K562 (cell line): ENCODE measurements at regions not wholly inside any gene's neighbourhood (a gene's known extent, or its start where the extent isn't known, plus 50 kb on each side); places are given as distances from the start of the nearest gene placed in this dataset.

ENCODE experiments used
- ATAC-seq: fragments of 200-7000 bp; cut with Tn5 transposase; 3 replicates; pipeline ENCODE4 v1.9.1; 2020; ENCODE audit warnings: moderate library complexity
- BruUV-seq: library from RNA; stranded (reverse); fragments of 400-500 nt; replicated peaks from 2 replicates; lab custom pipeline; 2021; lab: Mats Ljungman, UMichigan
- CTCF ChIA-PET: fragments of 300-600 bp; formaldehyde crosslinking; extraction: SDS; loops from one replicate; lab custom pipeline; 2021; ENCODE audit warnings: low intra/inter-chr PET ratio; lab: Yijun Ruan, JAX
- POLR2A ChIA-PET: fragments of 300-600, 350-650 bp; sonication (Branson Sonifier 250); formaldehyde crosslinking; extraction: SDS; loops from one replicate; lab custom pipeline; 2021; ENCODE audit warnings: antibody characterized with exemption, inconsistent platforms; lab: Yijun Ruan, JAX
- DNase-seq, 4 experiments: peaks; one replicate each; pipeline versions ENCODE4 v3.0.0 to v3.0.0-alpha.2; 2011 to 2018; ENCODE audit warnings: low spot score in 3 of 4, mixed read lengths in 3 of 4; ENCODE audit errors: extremely low read depth in 1 of 4
- FAIRE-seq: peaks from 2 replicates; lab custom pipeline; 2011; peaks lifted over from hg19 to GRCh38; lab: Jason Lieb, UNC
- H2AFZ ChIP-seq: 2 replicates; pipeline ENCODE4 v1.6.0; 2011; ENCODE audit warnings: low read depth, low read length, control low read depth, inconsistent platforms
- H3K27ac ChIP-seq: fragments of 200-600 bp; 3 replicates; pipeline ENCODE4 v1.8.0; 2011; ENCODE audit warnings: low read depth, mild to moderate bottlenecking, control low read depth, inconsistent platforms, low read length, moderate library complexity, mixed read lengths; ENCODE audit errors: extremely low read depth
- H3K27me3 ChIP-seq, 2 experiments: fragments of 300-600 bp in 1 of 2; 2 replicates in 1 of 2; 3 replicates in 1 of 2; pipeline versions ENCODE4 v1.6.0 to v1.8.0; 2011; ENCODE audit warnings: inconsistent platforms in 2 of 2, low read length in 2 of 2, mild to moderate bottlenecking in 1 of 2, mixed read lengths in 1 of 2, moderate library complexity in 1 of 2; ENCODE audit not compliant: control insufficient read depth in 2 of 2, insufficient read depth in 2 of 2
- H3K36me3 ChIP-seq: fragments of 300-600 bp; 3 replicates; pipeline ENCODE4 v1.8.0; 2011; ENCODE audit warnings: mild to moderate bottlenecking, low read length, inconsistent platforms; ENCODE audit not compliant: control insufficient read depth, insufficient read depth
- H3K4me1 ChIP-seq, 2 experiments: fragments of 200-600 bp in 1 of 2; replicated peaks in 1 of 2; 2 replicates in 1 of 2; 3 replicates in 1 of 2; pipeline versions ENCODE4 v1.5.1 to v1.8.0; 2011; ENCODE audit warnings: inconsistent platforms in 2 of 2, low read length in 2 of 2, mild to moderate bottlenecking in 1 of 2, mixed read lengths in 1 of 2, moderate library complexity in 1 of 2; ENCODE audit not compliant: control insufficient read depth in 2 of 2, insufficient read depth in 2 of 2
- H3K4me2 ChIP-seq: 2 replicates; pipeline ENCODE4 v1.6.1; 2011; ENCODE audit warnings: low read length, control low read depth, inconsistent platforms, mixed read lengths; ENCODE audit not compliant: insufficient read depth
- H3K4me3 ChIP-seq: fragments of 200-600 bp; sonication (generic), shearing (Covaris generic); 2 replicates; pipeline ENCODE4 v1.5.1; 2016; ENCODE audit warnings: control low read depth, inconsistent platforms
- H3K79me2 ChIP-seq: fragments of 200-600 bp; 3 replicates; pipeline ENCODE4 v1.8.0; 2011; ENCODE audit warnings: low read length, inconsistent platforms; ENCODE audit not compliant: control insufficient read depth, insufficient read depth
- H3K9ac ChIP-seq, 2 experiments: 2 replicates each; pipeline versions ENCODE4 v1.6.0 to v1.6.1; 2011; ENCODE audit warnings: low read depth in 2 of 2, low read length in 2 of 2, control low read depth in 1 of 2, inconsistent platforms in 1 of 2, mild to moderate bottlenecking in 1 of 2, mixed read lengths in 1 of 2; ENCODE audit not compliant: insufficient read depth in 1 of 2
- H3K9me1 ChIP-seq: one replicate; pipeline ENCODE4 v1.6.0; 2011; ENCODE audit warnings: inconsistent platforms, mild to moderate bottlenecking, low read length, moderate library complexity; ENCODE audit not compliant: control insufficient read depth, insufficient read depth
- H3K9me3 ChIP-seq: replicated peaks from 2 replicates; pipeline ENCODE4 v1.5.1; 2011; ENCODE audit warnings: low read depth, low read length, inconsistent platforms; ENCODE audit not compliant: control insufficient read depth, insufficient read depth
- H4K20me1 ChIP-seq: replicated peaks from 2 replicates; pipeline ENCODE4 v1.6.1; 2011; ENCODE audit warnings: low read length, inconsistent platforms, mixed read lengths; ENCODE audit not compliant: control insufficient read depth, insufficient read depth
- ARID4B ChIP-seq: sonication (generic); formaldehyde crosslinking; IDR thresholded peaks from 2 replicates; pipeline ENCODE4 v1.8.0; 2022; ENCODE audit warnings: mild to moderate bottlenecking, missing genetic modification reagents
- ELF2 ChIP-seq: fragments of 250-450 bp; sonication (Bioruptor Pico); IDR thresholded peaks from 2 replicates; pipeline ENCODE4 v1.5.0; 2021; ENCODE audit warnings: mild to moderate bottlenecking
- NR2C1 ChIP-seq, 2 experiments: fragments of 450-650 bp; IDR thresholded peaks; 2 replicates each; pipeline ENCODE4 v1.6.1; 2017; ENCODE audit warnings: mild to moderate bottlenecking in 2 of 2, antibody characterized with exemption in 1 of 2, inconsistent platforms in 1 of 2, missing compliant biosample characterization in 1 of 2, missing genetic modification characterization in 1 of 2
- PTTG1 ChIP-seq: fragments of 450-650 bp; IDR thresholded peaks from 2 replicates; pipeline ENCODE4 v1.6.1; 2016; ENCODE audit warnings: low read depth, mild to moderate bottlenecking, missing genetic modification characterization, missing compliant biosample characterization
- RBM22 ChIP-seq: fragments of 200-400 bp; formaldehyde crosslinking; IDR thresholded peaks from 2 replicates; pipeline ENCODE4 v1.6.1; 2018; ENCODE audit warnings: low read length, low read depth; ENCODE audit not compliant: poor library complexity, severe bottlenecking
- SAFB ChIP-seq: fragments of 200-400 bp; formaldehyde crosslinking; IDR thresholded peaks from 2 replicates; pipeline ENCODE4 v1.6.1; 2017; ENCODE audit warnings: low read depth, low read length, borderline replicate concordance
- SIRT6 ChIP-seq: IDR thresholded peaks from one replicate; pipeline ENCODE4 v1.6.1; 2012; ENCODE audit warnings: low read depth, mild to moderate bottlenecking, control low read depth, inconsistent platforms, low read length, moderate library complexity
- TSC22D4 ChIP-seq: fragments of 450-650 bp; IDR thresholded peaks from 2 replicates; pipeline ENCODE4 v1.6.1; 2016; ENCODE audit warnings: missing genetic modification characterization, missing biosample characterization, control low read depth
- U2AF1 ChIP-seq: fragments of 200-400 bp; formaldehyde crosslinking; optimal IDR thresholded peaks from 2 replicates; pipeline ENCODE3; 2017; ENCODE audit warnings: mild to moderate bottlenecking, low read depth, low read length, moderate library complexity
- ZBTB49 ChIP-seq: sonication (generic); formaldehyde crosslinking; IDR thresholded peaks from 2 replicates; pipeline ENCODE4 v1.8.0; 2022; ENCODE audit warnings: missing genetic modification reagents, mild to moderate bottlenecking, borderline replicate concordance
- ZEB2 ChIP-seq: fragments of 450-650 bp; IDR thresholded peaks from 2 replicates; pipeline ENCODE4 v1.6.1; 2016
- ZNF518B ChIP-seq: fragments of 250-450 bp; sonication (Bioruptor Pico); IDR thresholded peaks from 2 replicates; pipeline ENCODE4 v1.5.0; 2021; ENCODE audit warnings: mild to moderate bottlenecking, moderate library complexity
- WGBS: fragments of 100-300 bp; shearing (Covaris generic); methylation state at CpG from one replicate; pipeline ENCODE4 v1.1.6; 2016; ENCODE audit warnings: low coverage, mixed read lengths; ENCODE audit not compliant: insufficient coverage; ENCODE audit errors: missing lambda C conversion rate; 5-methylcytosine and 5-hydroxymethylcytosine counted together
- in situ Hi-C: fragments of 300-500 bp; cut with MboI; formaldehyde crosslinking; loops from 4 replicates; pipeline ENCODE4 v1.15.0; 2018; ENCODE audit warnings: inconsistent platforms, mixed read lengths
- intact Hi-C: fragments of 100-400 bp; cut with micrococcal nuclease; formaldehyde crosslinking; loops from 2 replicates; pipeline ENCODE4 v1.14.2; 2022

- no TSS peak for BruUV-seq
- H3K9me3 ChIP-seq = no peaks in the 10 kb centered on the region
- H3K79me2 ChIP-seq = no peaks in the 10 kb centered on the region
- intact Hi-C loops (no loop called here), in situ Hi-C loops (loop anchor here (25.0 kb wide), 1 partner anchor 775 kb away; no protein-coding TSS in a partner anchor)
- H3K27ac ChIP-seq = no peak overlapping the region
- H3K4me3 ChIP-seq = no peak overlapping the region
- no peak for DNase-seq
- no peaks in the 10 kb centered on the region; a peak in 1 of 5 replicates for H3K4me1 ChIP-seq
- FAIRE-seq = no peak
- H4K20me1 ChIP-seq = 0 out of 2 replicates have a peak, but pooled peaks cover 4% of the 10 kb centered on the region
- no peak overlapping the region for H2AFZ ChIP-seq
- peaks cover 0 to 13% of the 10 kb centered on the region in 2 experiments; a peak in 1 of 5 replicates for H3K27me3 ChIP-seq
- ATAC-seq = no peak
- no peaks in the 10 kb centered on the region for H3K36me3 ChIP-seq
- CTCF ChIA-PET = no interaction called here
- POLR2A ChIA-PET = no interaction called here
- H3K9me1 ChIP-seq = no peaks in the 10 kb centered on the region
- H3K9ac ChIP-seq = no peak overlapping the region
- H3K4me2 ChIP-seq = no peak overlapping the region
- 0% methylated on average over 9 of the region's 11 CpGs for WGBS
- TF ChIP-seq ZBTB49 = no peak
- no peak for TF ChIP-seq RBM22
- no peak for TF ChIP-seq SAFB
- TF ChIP-seq ARID4B = no peak
- no peak for TF ChIP-seq TSC22D4 (tag)
- TF ChIP-seq SIRT6 = no peak
- TF ChIP-seq U2AF1 = no peak
- TF ChIP-seq ELF2 (CRISPR knock-in tag) = no peak
- no peak for TF ChIP-seq ZNF518B (CRISPR knock-in tag)
- TF ChIP-seq ZEB2 = no peak
- TF ChIP-seq NR2C1 (IDR thresholded peaks at IDR 0.05) = no peak
- no peak for TF ChIP-seq NR2C1 (tag; IDR thresholded peaks at IDR 0.05)
- TF ChIP-seq PTTG1 (tag) = no peak
Observed at GRCh38 chr10:124262234-124262865, 156.4 kb downstream of the OAT start.
